SK-N-SH treated with all-trans-retinoic acid at 6 μM for 48 hours (cell line): ENCODE measurements at regions not wholly inside any gene's neighbourhood (a gene's known extent, or its start where the extent isn't known, plus 50 kb on each side); places are given as distances from the start of the nearest gene placed in this dataset.

ENCODE experiments used
- ATAC-seq: fragments of 200-7000 bp; cut with Tn5 transposase; 3 replicates; pipeline ENCODE4 v1.9.1; 2020; ENCODE audit warnings: mild to moderate bottlenecking, moderate library complexity
- ARNTL ChIP-seq: fragments of 450-650 bp; formaldehyde crosslinking; IDR thresholded peaks from 2 replicates; pipeline ENCODE4 v1.5.0; 2020; ENCODE audit warnings: low read depth, mild to moderate bottlenecking, moderate library complexity, borderline replicate concordance
- BACH2 ChIP-seq: fragments of 250-450 bp; sonication (Bioruptor Pico); IDR thresholded peaks from 2 replicates; pipeline ENCODE4 v1.9.0; 2021; ENCODE audit warnings: mild to moderate bottlenecking, borderline replicate concordance
- CSDC2 ChIP-seq: fragments of 250-450 bp; sonication (Bioruptor Pico); IDR thresholded peaks from 2 replicates; pipeline ENCODE4 v1.5.0; 2020; ENCODE audit warnings: mild to moderate bottlenecking, moderate library complexity
- CSRNP3 ChIP-seq: fragments of 250-450 bp; sonication (Bioruptor Pico); IDR thresholded peaks from 2 replicates; pipeline ENCODE4 v1.5.1; 2021; ENCODE audit warnings: mild to moderate bottlenecking, moderate library complexity
- ESRRG ChIP-seq: fragments of 250-450 bp; sonication (Bioruptor Pico); IDR thresholded peaks from 2 replicates; pipeline ENCODE4 v1.6.1; 2021; ENCODE audit warnings: mild to moderate bottlenecking
- GLIS3 ChIP-seq: fragments of 250-450 bp; sonication (Bioruptor Pico); IDR thresholded peaks from 2 replicates; pipeline ENCODE4 v1.5.0; 2020; ENCODE audit warnings: mild to moderate bottlenecking, moderate library complexity
- ISL1 ChIP-seq: fragments of 250-450 bp; sonication (Bioruptor Pico); IDR thresholded peaks from 2 replicates; pipeline ENCODE4 v2.1.2; 2022; ENCODE audit warnings: mild to moderate bottlenecking, moderate library complexity
- OSR1 ChIP-seq: fragments of 250-450 bp; sonication (Bioruptor Pico); IDR thresholded peaks from 2 replicates; pipeline ENCODE4 v1.8.0; 2022; ENCODE audit warnings: moderate library complexity, mild to moderate bottlenecking, inconsistent platforms
- PATZ1 ChIP-seq: fragments of 250-450 bp; sonication (Bioruptor Pico); IDR thresholded peaks from 2 replicates; pipeline ENCODE4 v1.8.0; 2020; ENCODE audit warnings: mild to moderate bottlenecking, moderate library complexity, borderline replicate concordance
- POU6F1 ChIP-seq: fragments of 250-450 bp; sonication (Bioruptor Pico); IDR thresholded peaks from 2 replicates; pipeline ENCODE4 v1.8.0; 2021; ENCODE audit warnings: low read depth, mild to moderate bottlenecking, moderate library complexity, borderline replicate concordance
- RARB ChIP-seq: fragments of 250-450 bp; sonication (Bioruptor Pico); IDR thresholded peaks from 2 replicates; pipeline ENCODE4 v1.8.0; 2021; ENCODE audit warnings: mild to moderate bottlenecking, moderate library complexity
- SNAI2 ChIP-seq: fragments of 250-450 bp; sonication (Bioruptor Pico); IDR thresholded peaks from 2 replicates; pipeline ENCODE4 v1.5.0; 2020; ENCODE audit warnings: mild to moderate bottlenecking, moderate library complexity
- TCF4 ChIP-seq: fragments of 250-450 bp; sonication (Bioruptor Pico); IDR thresholded peaks from 2 replicates; pipeline ENCODE4 v1.8.0; 2021; ENCODE audit warnings: mild to moderate bottlenecking, moderate library complexity, borderline replicate concordance
- TOX ChIP-seq: fragments of 250-450 bp; sonication (Bioruptor Pico); IDR thresholded peaks from 2 replicates; pipeline ENCODE4 v1.8.0; 2021; ENCODE audit warnings: mild to moderate bottlenecking, moderate library complexity, borderline replicate concordance
- TSHZ2 ChIP-seq: fragments of 250-450 bp; sonication (Bioruptor Pico); IDR thresholded peaks from 2 replicates; pipeline ENCODE4 v1.5.0; 2020; ENCODE audit warnings: mild to moderate bottlenecking, moderate library complexity
- ZC3H10 ChIP-seq: fragments of 250-450 bp; sonication (Bioruptor Pico); IDR thresholded peaks from 2 replicates; pipeline ENCODE4 v1.5.1; 2021; ENCODE audit warnings: mild to moderate bottlenecking, moderate library complexity
- ZFP3 ChIP-seq: fragments of 250-450 bp; sonication (Bioruptor Pico); IDR thresholded peaks from 2 replicates; pipeline ENCODE4 v1.5.0; 2020; ENCODE audit warnings: mild to moderate bottlenecking, moderate library complexity
- ZFP30 ChIP-seq: fragments of 450-650 bp; formaldehyde crosslinking; IDR thresholded peaks from 2 replicates; pipeline ENCODE4 v1.5.0; 2022; ENCODE audit warnings: mild to moderate bottlenecking, moderate library complexity
- ZNF565 ChIP-seq: fragments of 450-650 bp; formaldehyde crosslinking; conservative IDR thresholded peaks from 2 replicates; pipeline ENCODE4 v1.5.0; 2020; ENCODE audit warnings: low read depth, mild to moderate bottlenecking, moderate library complexity
- ZNF70 ChIP-seq: fragments of 450-650 bp; formaldehyde crosslinking; IDR thresholded peaks from 2 replicates; pipeline ENCODE4 v1.5.0; 2020; ENCODE audit warnings: mild to moderate bottlenecking, moderate library complexity
- ZNF8 ChIP-seq: fragments of 450-650 bp; formaldehyde crosslinking; IDR thresholded peaks from 2 replicates; pipeline ENCODE4 v1.5.0; 2020; ENCODE audit warnings: mild to moderate bottlenecking, moderate library complexity

DNA sequence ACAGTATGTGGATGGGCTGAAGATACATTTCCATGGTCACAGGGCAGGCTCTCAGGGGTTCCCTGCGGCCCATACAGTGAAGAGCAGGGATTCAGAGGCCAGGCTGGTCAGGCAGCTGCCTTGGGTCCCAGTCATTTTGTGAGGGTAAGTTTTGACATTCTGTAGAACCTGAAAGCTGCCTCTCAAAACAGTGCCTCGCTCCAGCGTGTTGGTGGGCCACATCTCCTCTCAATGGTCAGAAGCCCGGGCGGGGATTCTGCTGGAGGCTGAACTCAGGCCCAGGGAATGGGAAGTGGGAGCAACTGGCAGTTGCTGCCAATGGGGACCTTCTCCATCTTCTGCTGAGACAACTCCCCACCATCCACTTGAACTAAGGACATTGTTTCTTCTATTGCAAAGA lies 190.0 kb downstream of the PTPN20 start:
- no peak for TF ChIP-seq RARB (CRISPR knock-in tag)
- no peak for TF ChIP-seq CSRNP3 (CRISPR knock-in tag)
- no peak for TF ChIP-seq PATZ1 (CRISPR knock-in tag)
- no peak for TF ChIP-seq ARNTL (CRISPR knock-in tag)
- TF ChIP-seq ZNF70 (CRISPR knock-in tag): no peak
- TF ChIP-seq ZNF8: no peak
- TF ChIP-seq ISL1 (CRISPR knock-in tag): no peak
- no peak for TF ChIP-seq ZFP30 (CRISPR knock-in tag)
- no peak for TF ChIP-seq TCF4 (CRISPR knock-in tag)
- TF ChIP-seq ZC3H10: no peak
- no peak for TF ChIP-seq BACH2 (CRISPR knock-in tag)
- TF ChIP-seq ZNF565 (CRISPR knock-in tag): no peak
- no peak for TF ChIP-seq GLIS3 (CRISPR knock-in tag)
- TF ChIP-seq SNAI2 (CRISPR knock-in tag): no peak
- no peak for TF ChIP-seq OSR1 (CRISPR knock-in tag)
- no peak for TF ChIP-seq CSDC2 (CRISPR knock-in tag)

GRCh38 chr10:47101807-47102206 lies 190.6 kb downstream of the PTPN20 start:
- no peak for ATAC-seq
- TF ChIP-seq ESRRG: no peak
- no peak for TF ChIP-seq ARNTL (CRISPR knock-in tag)
- no peak for TF ChIP-seq ZFP3
- no peak for TF ChIP-seq SNAI2 (CRISPR knock-in tag)
- no peak for TF ChIP-seq TSHZ2
- TF ChIP-seq ZC3H10: no peak
- TF ChIP-seq ZNF565 (CRISPR knock-in tag): no peak
- TF ChIP-seq RARB (CRISPR knock-in tag): no peak
- TF ChIP-seq ZNF8: no peak
- TF ChIP-seq POU6F1 (CRISPR knock-in tag): no peak
- TF ChIP-seq ZFP30 (CRISPR knock-in tag): no peak
- TF ChIP-seq TOX: no peak
- no peak for TF ChIP-seq PATZ1 (CRISPR knock-in tag)
- TF ChIP-seq ZNF70 (CRISPR knock-in tag): no peak
- no peak for TF ChIP-seq BACH2 (CRISPR knock-in tag)
- no peak for TF ChIP-seq OSR1 (CRISPR knock-in tag)

More for the DNA sequence above, 190.0 kb downstream of the PTPN20 start:
- ATAC-seq: no peak

GRCh38 chr10:47104151-47104605 lies 192.9 kb downstream of the PTPN20 start:
- TF ChIP-seq PATZ1 (CRISPR knock-in tag) (no peak), GLIS3 (CRISPR knock-in tag) (no peak), CSDC2 (CRISPR knock-in tag) (no peak), TSHZ2 (no peak), RARB (CRISPR knock-in tag) (no peak), ARNTL (CRISPR knock-in tag) (no peak), ZFP30 (CRISPR knock-in tag) (no peak)
- ATAC-seq: no peak
